GM13977 (cell line): ENCODE measurements at regions not wholly inside any gene's neighbourhood (a gene's known extent, or its start where the extent isn't known, plus 50 kb on each side); places are given as distances from the start of the nearest gene placed in this dataset.

ENCODE experiments used
- DNase-seq: peaks from one replicate; pipeline ENCODE4 v3.0.0; 2012; ENCODE audit warnings: low spot score
- in situ Hi-C: fragments of 300-500 bp; cut with MboI; formaldehyde crosslinking; loops from one replicate; pipeline ENCODE4 v1.12.0; 2022; ENCODE audit warnings: low sequenced_read_pairs, low pct_unique_long_range_greater_than_20kb, mixed read lengths, inconsistent platforms; ENCODE audit not compliant: unreplicated experiment
- TF ChIP-seq, protein P1 (sequence below): IDR thresholded peaks from 2 replicates; pipeline ENCODE4 v1.5.1; 2012; ENCODE audit warnings: mild to moderate bottlenecking, control low read depth; ENCODE audit not compliant: insufficient read depth; ENCODE audit errors: extremely low read depth, missing control alignments

DNA sequence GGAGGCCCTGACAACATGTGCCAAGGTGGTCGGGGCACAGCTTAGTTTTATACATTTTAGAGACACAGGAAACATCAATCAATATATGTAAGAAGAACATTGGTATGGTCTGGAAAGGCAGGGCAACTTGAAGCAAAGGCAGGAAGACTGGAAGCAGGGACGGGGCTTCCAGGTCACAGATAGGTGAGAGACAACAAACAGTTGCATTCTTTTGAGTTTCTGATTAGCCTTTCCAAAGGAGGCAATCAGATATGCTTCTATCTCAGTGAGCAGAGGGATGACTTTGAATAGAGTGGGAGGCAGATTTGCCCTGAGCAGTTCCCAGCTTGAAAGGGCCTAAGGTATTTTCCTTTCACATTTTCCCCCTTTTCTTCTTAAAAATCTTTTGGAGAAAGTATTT is 311.0 kb upstream of the RGS17 start:
- no peak for DNase-seq
- in situ Hi-C loops: no loop called here
- TF ChIP-seq, protein P1, sequence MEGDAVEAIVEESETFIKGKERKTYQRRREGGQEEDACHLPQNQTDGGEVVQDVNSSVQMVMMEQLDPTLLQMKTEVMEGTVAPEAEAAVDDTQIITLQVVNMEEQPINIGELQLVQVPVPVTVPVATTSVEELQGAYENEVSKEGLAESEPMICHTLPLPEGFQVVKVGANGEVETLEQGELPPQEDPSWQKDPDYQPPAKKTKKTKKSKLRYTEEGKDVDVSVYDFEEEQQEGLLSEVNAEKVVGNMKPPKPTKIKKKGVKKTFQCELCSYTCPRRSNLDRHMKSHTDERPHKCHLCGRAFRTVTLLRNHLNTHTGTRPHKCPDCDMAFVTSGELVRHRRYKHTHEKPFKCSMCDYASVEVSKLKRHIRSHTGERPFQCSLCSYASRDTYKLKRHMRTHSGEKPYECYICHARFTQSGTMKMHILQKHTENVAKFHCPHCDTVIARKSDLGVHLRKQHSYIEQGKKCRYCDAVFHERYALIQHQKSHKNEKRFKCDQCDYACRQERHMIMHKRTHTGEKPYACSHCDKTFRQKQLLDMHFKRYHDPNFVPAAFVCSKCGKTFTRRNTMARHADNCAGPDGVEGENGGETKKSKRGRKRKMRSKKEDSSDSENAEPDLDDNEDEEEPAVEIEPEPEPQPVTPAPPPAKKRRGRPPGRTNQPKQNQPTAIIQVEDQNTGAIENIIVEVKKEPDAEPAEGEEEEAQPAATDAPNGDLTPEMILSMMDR: no peak

DNA sequence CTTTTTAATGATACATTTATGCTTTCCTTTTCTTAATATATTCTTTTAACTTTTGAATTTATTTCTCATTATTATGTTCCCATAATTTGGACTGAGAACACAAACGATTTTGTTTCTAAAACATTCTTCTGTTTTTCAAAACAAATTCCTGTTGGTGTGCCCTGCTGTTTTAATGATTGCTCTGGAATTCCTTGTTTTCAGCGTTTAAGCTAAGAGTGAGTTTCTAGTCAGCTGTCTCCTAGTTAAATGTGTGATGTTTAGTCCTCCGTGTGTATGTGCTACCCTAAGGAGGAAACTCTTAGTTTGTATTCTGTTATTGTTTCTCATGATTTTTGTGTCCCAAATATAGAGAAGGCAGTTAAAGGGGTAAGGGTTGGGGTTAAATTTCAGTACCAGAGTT is 306.1 kb upstream of the RGS17 start:
- in situ Hi-C loops: no loop called here

DNA sequence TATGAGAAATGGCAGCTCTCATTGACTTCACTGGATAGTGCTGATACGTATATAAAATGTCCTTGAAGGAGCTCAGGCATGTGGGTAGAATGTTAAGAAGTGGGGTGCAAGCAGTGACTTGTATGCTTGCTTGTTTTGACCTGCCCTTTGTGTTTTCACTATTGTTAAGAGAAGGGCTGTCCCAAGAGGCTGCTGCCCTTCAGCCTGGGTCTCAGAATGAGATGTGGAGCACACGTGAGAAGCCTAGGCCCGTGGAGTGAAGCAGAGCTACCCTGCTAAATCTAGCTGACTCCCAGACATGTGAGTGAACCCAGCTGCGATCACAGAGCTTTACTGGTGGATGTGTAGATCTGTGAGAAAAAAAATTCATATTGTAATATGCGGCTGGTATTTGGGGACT is 305.3 kb upstream of the RGS17 start:
- TF ChIP-seq, protein P1: no peak
- in situ Hi-C loops: no loop called here
- DNase-seq: no peak

More for the DNA sequence above, 306.1 kb upstream of the RGS17 start:
- TF ChIP-seq, protein P1: no peak
- DNase-seq: no peak

DNA sequence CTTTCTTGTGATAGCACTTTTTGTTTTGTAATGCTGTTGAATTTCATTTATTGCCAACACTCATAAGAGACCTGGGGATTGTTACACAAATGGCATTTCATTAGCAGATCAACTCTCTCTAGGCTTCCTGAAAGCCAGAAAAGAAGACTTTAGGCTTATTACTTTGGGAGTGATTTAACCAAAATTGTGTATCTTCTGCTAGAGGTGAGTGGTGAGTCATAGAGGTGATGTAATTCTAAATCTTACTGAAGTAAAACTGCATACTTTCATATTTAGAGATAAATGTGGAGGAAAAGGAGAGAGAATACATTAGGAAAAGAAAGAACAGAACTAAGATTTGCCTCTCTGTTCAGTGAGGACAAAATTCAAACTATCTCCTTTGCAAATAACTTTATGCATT is 304.7 kb upstream of the RGS17 start:
- in situ Hi-C loops: no loop called here
- DNase-seq: no peak
- TF ChIP-seq, protein P1: no peak

DNA sequence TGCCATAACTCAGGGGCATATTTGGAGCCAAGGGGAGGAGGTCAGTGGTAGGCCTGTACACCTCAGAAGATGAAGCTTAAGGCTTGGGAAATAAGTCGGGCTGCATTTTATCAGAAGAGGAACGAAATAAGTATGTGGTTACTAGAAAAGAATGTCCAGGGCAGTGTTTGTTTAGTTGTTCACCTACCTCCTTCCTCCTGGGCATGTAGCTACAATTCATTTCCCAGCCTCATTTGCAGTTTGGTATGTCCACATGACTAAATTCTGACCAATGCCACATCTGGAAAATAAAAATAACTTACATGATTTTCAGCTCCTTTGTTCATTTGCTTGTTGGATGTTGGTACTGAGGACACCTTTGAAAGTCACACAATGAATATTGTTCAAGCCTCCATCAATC is 294.5 kb upstream of the RGS17 start:
- TF ChIP-seq, protein P1: no peak
- DNase-seq: no peak

DNA sequence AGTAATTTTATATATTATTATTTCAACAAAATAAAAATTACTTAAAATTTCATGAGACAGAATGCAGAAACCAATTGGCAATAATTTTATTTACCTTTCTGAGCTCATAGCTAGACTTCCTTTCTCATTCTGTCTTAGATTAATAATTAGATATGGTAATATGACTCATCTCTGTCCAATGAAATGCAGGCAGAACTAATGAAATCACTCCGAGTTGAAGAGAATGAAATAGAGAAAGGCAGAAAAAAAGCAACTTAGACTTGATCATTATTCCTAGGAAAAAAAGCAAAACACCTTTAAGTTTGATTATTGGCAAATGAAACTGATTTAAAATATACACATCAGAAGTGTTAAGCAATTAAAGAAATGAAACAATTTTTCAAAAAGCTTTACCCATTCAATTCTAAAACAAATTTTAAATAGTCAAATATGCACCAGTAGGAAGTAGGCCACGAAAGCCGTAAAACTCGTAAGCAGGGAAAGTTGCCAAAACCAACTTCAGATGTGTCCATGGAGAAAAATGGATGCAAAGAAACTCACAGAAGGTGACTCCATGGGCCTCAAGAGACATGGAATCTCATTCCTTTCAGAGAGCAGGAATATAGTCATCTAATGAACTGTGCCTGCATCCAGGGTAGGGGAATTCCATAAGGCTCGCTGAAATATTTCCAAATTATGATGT is 293.8 kb upstream of the RGS17 start:
- no peak for DNase-seq
- in situ Hi-C loops: no loop called here
- TF ChIP-seq, protein P1: no peak

More for the DNA sequence above, 294.5 kb upstream of the RGS17 start:
- in situ Hi-C loops: no loop called here
